ENCODE measurements at regions not wholly inside any gene's neighbourhood (a gene's known extent, or its start where the extent isn't known, plus 50 kb on each side); places are given as distances from the start of the nearest gene placed in this dataset.
A peak's percentile ranks its signal among the peaks of the same experiment; 100 is the strongest.

- no peaks in the 10 kb centered on the region for H3K9me3 ChIP-seq
- no peaks in the 10 kb centered on the region for H3K4me1 ChIP-seq
- in situ Hi-C loops (cut with MboI; ENCODE audit: low sequenced_read_pairs) = loop anchor here (25.0 kb wide), 1 partner anchor 701 kb away; no protein-coding TSS in a partner anchor
- DNase-seq (ENCODE audit: low spot score in 2 of 2) = no peak
- H3K4me3 ChIP-seq = no peak overlapping the region
- no peaks in the 10 kb centered on the region for H3K27me3 ChIP-seq (ENCODE audit: low read depth)
- no peaks in the 10 kb centered on the region for H3K36me3 ChIP-seq (replicated peaks)
Measured at GRCh38 chr15:38687775-38688495, 123.3 kb upstream of the RASGRP1 start.

- Histone ChIP-seq H3K4me1 (no peaks in the 10 kb centered on the region), H3K4me3 (no peak overlapping the region), H3K9me3 (no peaks in the 10 kb centered on the region), H3K27me3 (ENCODE audit: low read depth) (no peaks in the 10 kb centered on the region), H3K36me3 (replicated peaks) (no peaks in the 10 kb centered on the region)
- in situ Hi-C loops (cut with MboI; ENCODE audit: low sequenced_read_pairs) = loop anchor here (25.0 kb wide), 1 partner anchor 701 kb away; no protein-coding TSS in a partner anchor
- DNase-seq (ENCODE audit: low spot score in 2 of 2) = no peak
Measured at GRCh38 chr15:38688761-38689160, 124.1 kb upstream of the RASGRP1 start.

- in situ Hi-C loops (cut with MboI; ENCODE audit: low sequenced_read_pairs) = loop anchor here (25.0 kb wide), 1 partner anchor 702 kb away; no protein-coding TSS in a partner anchor
- no peak overlapping the region for H3K4me3 ChIP-seq
- no peaks in the 10 kb centered on the region for H3K36me3 ChIP-seq (replicated peaks)
- H3K27me3 ChIP-seq (ENCODE audit: low read depth) = no peaks in the 10 kb centered on the region
- no peaks in the 10 kb centered on the region for H3K4me1 ChIP-seq
- no peak for DNase-seq (ENCODE audit: low spot score in 2 of 2)
- no peaks in the 10 kb centered on the region for H3K9me3 ChIP-seq
Measured at GRCh38 chr15:38689522-38689921, 124.9 kb upstream of the RASGRP1 start.

GRCh38 chr15:38690216-38690615 is 125.6 kb upstream of the RASGRP1 start:
- Histone ChIP-seq H3K9me3 (no peaks in the 10 kb centered on the region), H3K4me1 (no peaks in the 10 kb centered on the region), H3K27me3 (ENCODE audit: low read depth) (no peaks in the 10 kb centered on the region), H3K4me3 (no peak overlapping the region), H3K36me3 (replicated peaks) (no peaks in the 10 kb centered on the region)
- DNase-seq (ENCODE audit: low spot score in 2 of 2) = no peak
- in situ Hi-C loops (cut with MboI; ENCODE audit: low sequenced_read_pairs) = loop anchor here (10.0 to 25.0 kb wide), 2 partner anchors 245 to 703 kb away; no protein-coding TSS in a partner anchor

GRCh38 chr15:38690719-38691332 is 126.2 kb upstream of the RASGRP1 start:
- in situ Hi-C loops (cut with MboI; ENCODE audit: low sequenced_read_pairs) = loop anchor here (10.0 to 25.0 kb wide), 2 partner anchors 246 to 704 kb away; no protein-coding TSS in a partner anchor
- peak; percentile 45 to 79 for DNase-seq (ENCODE audit: low spot score in 2 of 2)
- H3K4me1 ChIP-seq = no peaks in the 10 kb centered on the region

GRCh38 chr15:38691377-38691776 is 126.8 kb upstream of the RASGRP1 start:
- in situ Hi-C loops (cut with MboI; ENCODE audit: low sequenced_read_pairs) = loop anchor here (10.0 to 25.0 kb wide), 2 partner anchors 247 to 704 kb away; no protein-coding TSS in a partner anchor
- no peaks in the 10 kb centered on the region for H3K36me3 ChIP-seq (replicated peaks)
- no peak for DNase-seq (ENCODE audit: low spot score in 2 of 2)
- no peaks in the 10 kb centered on the region for H3K4me1 ChIP-seq
- no peaks in the 10 kb centered on the region for H3K9me3 ChIP-seq
- H3K27me3 ChIP-seq (ENCODE audit: low read depth) = no peaks in the 10 kb centered on the region
- no peak overlapping the region for H3K4me3 ChIP-seq

More at GRCh38 chr15:38690719-38691332, 126.2 kb upstream of the RASGRP1 start:
- H3K9me3 ChIP-seq = no peaks in the 10 kb centered on the region
- no peaks in the 10 kb centered on the region for H3K36me3 ChIP-seq (replicated peaks)
- H3K27me3 ChIP-seq (ENCODE audit: low read depth) = no peaks in the 10 kb centered on the region
- H3K4me3 ChIP-seq = no peak overlapping the region

- in situ Hi-C loops (cut with MboI; ENCODE audit: low sequenced_read_pairs) = loop anchor here (10.0 to 25.0 kb wide), 2 partner anchors 247 to 705 kb away; no protein-coding TSS in a partner anchor
- no peaks in the 10 kb centered on the region for H3K9me3 ChIP-seq
- DNase-seq (ENCODE audit: low spot score in 2 of 2) = no peak
- no peaks in the 10 kb centered on the region for H3K27me3 ChIP-seq (ENCODE audit: low read depth)
- H3K4me3 ChIP-seq = no peak overlapping the region
- no peaks in the 10 kb centered on the region for H3K4me1 ChIP-seq
- H3K36me3 ChIP-seq (replicated peaks) = no peaks in the 10 kb centered on the region
Measured at GRCh38 chr15:38691965-38692788, 127.6 kb upstream of the RASGRP1 start.

GRCh38 chr15:38692789-38693062 is 128.1 kb upstream of the RASGRP1 start:
- Histone ChIP-seq H3K36me3 (replicated peaks) (no peaks in the 10 kb centered on the region), H3K9me3 (no peaks in the 10 kb centered on the region), H3K4me3 (no peak overlapping the region), H3K4me1 (no peaks in the 10 kb centered on the region), H3K27me3 (ENCODE audit: low read depth) (no peaks in the 10 kb centered on the region)
- in situ Hi-C loops (cut with MboI; ENCODE audit: low sequenced_read_pairs) = loop anchor here (10.0 to 25.0 kb wide), 2 partner anchors 248 to 705 kb away; no protein-coding TSS in a partner anchor
- DNase-seq (ENCODE audit: low spot score in 2 of 2) = no peak

- DNase-seq (ENCODE audit: low spot score in 2 of 2) = no peak
- no peaks in the 10 kb centered on the region for H3K27me3 ChIP-seq (ENCODE audit: low read depth)
- in situ Hi-C loops (cut with MboI; ENCODE audit: low sequenced_read_pairs) = loop anchor here (10.0 to 25.0 kb wide), 2 partner anchors 251 to 708 kb away; no protein-coding TSS in a partner anchor
- H3K4me1 ChIP-seq = no peaks in the 10 kb centered on the region
- H3K36me3 ChIP-seq (replicated peaks) = no peaks in the 10 kb centered on the region
- no peaks in the 10 kb centered on the region for H3K9me3 ChIP-seq
- no peak overlapping the region for H3K4me3 ChIP-seq
Measured at GRCh38 chr15:38695249-38696108, 130.9 kb upstream of the RASGRP1 start.

GRCh38 chr15:38696109-38696727 is 131.6 kb upstream of the RASGRP1 start:
- Histone ChIP-seq H3K9me3 (no peaks in the 10 kb centered on the region), H3K4me1 (no peaks in the 10 kb centered on the region), H3K27me3 (ENCODE audit: low read depth) (no peaks in the 10 kb centered on the region), H3K36me3 (replicated peaks) (no peaks in the 10 kb centered on the region), H3K4me3 (no peak overlapping the region)
- in situ Hi-C loops (cut with MboI; ENCODE audit: low sequenced_read_pairs) = loop anchor here (10.0 to 25.0 kb wide), 2 partner anchors 251 to 709 kb away; no protein-coding TSS in a partner anchor
- no peak for DNase-seq (ENCODE audit: low spot score in 2 of 2)

- in situ Hi-C loops (cut with MboI; ENCODE audit: low sequenced_read_pairs) = loop anchor here (10.0 to 25.0 kb wide), 2 partner anchors 252 to 710 kb away; no protein-coding TSS in a partner anchor
Measured at GRCh38 chr15:38696790-38697495, 132.3 kb upstream of the RASGRP1 start.

GRCh38 chr15:38698254-38698653 is 133.6 kb upstream of the RASGRP1 start:
- no peaks in the 10 kb centered on the region for H3K36me3 ChIP-seq (replicated peaks)
- DNase-seq (ENCODE audit: low spot score in 2 of 2) = no peak
- no peaks in the 10 kb centered on the region for H3K9me3 ChIP-seq
- in situ Hi-C loops (cut with MboI; ENCODE audit: low sequenced_read_pairs) = loop anchor here (10.0 to 25.0 kb wide), 2 partner anchors 253 to 711 kb away; no protein-coding TSS in a partner anchor
- no peaks in the 10 kb centered on the region for H3K27me3 ChIP-seq (ENCODE audit: low read depth)
- no peak overlapping the region for H3K4me3 ChIP-seq
- H3K4me1 ChIP-seq = no peaks in the 10 kb centered on the region

More at GRCh38 chr15:38696790-38697495, 132.3 kb upstream of the RASGRP1 start:
- Histone ChIP-seq H3K4me1 (no peaks in the 10 kb centered on the region), H3K27me3 (ENCODE audit: low read depth) (no peaks in the 10 kb centered on the region), H3K9me3 (no peaks in the 10 kb centered on the region), H3K36me3 (replicated peaks) (no peaks in the 10 kb centered on the region), H3K4me3 (no peak overlapping the region)
- no peak for DNase-seq (ENCODE audit: low spot score in 2 of 2)

Data from HAP-1 (cell line).